ENCODE measurements at regions not wholly inside any gene's neighbourhood (a gene's known extent, or its start where the extent isn't known, plus 50 kb on each side); places are given as distances from the start of the nearest gene placed in this dataset.

DNA sequence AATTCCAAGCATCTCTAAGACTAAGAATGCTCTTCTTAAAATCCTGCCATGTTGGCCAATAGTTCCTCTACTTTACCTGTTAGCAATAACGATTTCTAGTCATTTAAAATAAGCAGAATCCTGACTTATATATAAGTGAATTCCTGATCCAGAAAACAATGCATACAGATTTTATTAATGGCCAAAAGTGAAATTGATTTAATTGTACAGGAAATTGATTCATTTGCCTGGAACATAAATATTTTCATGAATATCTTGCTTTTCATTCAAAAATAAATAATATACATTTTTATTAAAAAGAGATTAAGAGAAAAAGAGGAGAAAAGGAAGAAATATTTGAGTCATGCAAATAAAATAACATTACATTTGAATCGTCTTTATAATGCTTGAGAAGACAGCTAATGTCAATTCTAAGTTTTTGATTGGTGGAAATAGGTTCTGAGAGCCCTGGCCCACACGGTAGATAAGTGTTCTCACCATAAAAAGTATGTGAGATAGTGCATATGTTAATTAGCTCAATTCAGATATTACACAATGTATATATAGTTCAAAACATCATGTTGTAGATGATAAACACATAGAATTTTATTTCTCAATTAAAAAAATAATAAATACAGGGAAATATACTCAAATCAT is 323.2 kb upstream of the MIR17HG start:
- no peak for TF ChIP-seq TAF1 (IDR thresholded peaks at IDR 0.05; ENCODE audit: borderline replicate concordance, low read depth, low read length)
- no peak for FAIRE-seq
- DNase-seq (ENCODE audit: insufficient read length): no peak

DNA sequence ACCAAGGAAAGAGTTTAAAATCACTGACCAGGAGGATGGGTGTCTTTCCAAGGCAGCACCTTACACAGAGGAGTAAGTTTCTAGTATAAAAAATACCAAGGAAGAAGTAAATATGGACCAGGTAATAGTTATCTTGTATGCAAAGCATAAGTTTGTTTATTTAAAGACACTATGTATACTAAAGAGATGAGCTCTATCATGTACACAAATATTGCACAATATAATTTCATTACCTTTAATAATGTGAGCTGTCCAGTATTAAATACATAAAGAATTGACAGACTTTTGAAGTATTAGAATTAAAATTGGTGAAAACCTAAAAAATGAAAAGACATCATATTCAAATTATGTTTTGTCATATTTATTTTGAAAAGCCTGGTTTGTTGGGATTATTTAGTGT is 322.0 kb upstream of the MIR17HG start:
- no peak for DNase-seq (ENCODE audit: insufficient read length)
- no peak for FAIRE-seq
- TF ChIP-seq POLR2AphosphoS5 (IDR thresholded peaks at IDR 0.05; ENCODE audit: low read depth, low read length) (no peak), POLR2A (IDR thresholded peaks at IDR 0.05; ENCODE audit: low read depth, low read length) (no peak), TAF1 (IDR thresholded peaks at IDR 0.05; ENCODE audit: borderline replicate concordance, low read depth, low read length) (no peak)

DNA sequence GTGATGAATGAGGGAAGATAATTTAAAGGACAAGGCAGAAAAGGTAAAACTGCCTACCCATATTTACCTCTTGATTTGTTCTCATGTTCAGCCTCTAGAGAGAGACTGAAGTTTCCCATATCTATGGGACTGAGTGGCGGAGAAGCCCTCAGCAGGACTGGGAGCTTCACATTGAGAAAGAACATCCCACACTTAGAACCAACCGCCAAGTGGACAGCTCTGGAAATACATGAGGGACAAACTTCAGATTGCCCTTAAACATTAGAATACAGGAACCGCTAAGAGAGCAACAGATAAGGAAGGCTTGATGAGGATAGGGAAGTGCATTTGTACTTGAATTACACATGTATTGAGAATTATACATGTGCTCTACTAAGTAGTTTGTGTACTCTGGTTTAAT is 316.0 kb upstream of the MIR17HG start:
- TF ChIP-seq POLR2AphosphoS5 (IDR thresholded peaks at IDR 0.05; ENCODE audit: low read depth, low read length) (no peak), POLR2A (IDR thresholded peaks at IDR 0.05; ENCODE audit: low read depth, low read length) (no peak), TAF1 (IDR thresholded peaks at IDR 0.05; ENCODE audit: borderline replicate concordance, low read depth, low read length) (no peak)
- DNase-seq (ENCODE audit: insufficient read length) (no peak), FAIRE-seq (no peak)

DNA sequence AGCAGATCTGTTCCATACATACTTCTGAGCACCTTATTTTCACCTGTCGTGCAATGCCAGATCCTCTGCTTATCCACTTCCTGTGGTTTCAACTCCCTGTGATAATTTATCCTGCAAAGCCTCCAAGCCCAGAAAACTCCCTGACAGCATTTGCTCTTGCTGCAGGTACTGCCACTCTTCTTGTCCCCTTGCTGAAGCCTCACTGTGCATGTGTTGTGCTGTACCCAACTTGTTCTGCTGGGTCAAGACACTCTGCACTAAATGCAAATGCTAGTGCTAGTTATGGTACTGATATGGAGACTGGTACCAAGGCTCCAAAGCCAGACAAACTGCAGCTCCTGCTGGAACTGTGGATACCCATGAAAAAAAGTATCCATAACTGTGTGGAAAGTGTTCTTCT is 315.4 kb upstream of the MIR17HG start:
- DNase-seq (ENCODE audit: insufficient read length) (no peak), FAIRE-seq (no peak)
- TF ChIP-seq TAF1 (IDR thresholded peaks at IDR 0.05; ENCODE audit: borderline replicate concordance, low read depth, low read length): no peak
- no peak for TF ChIP-seq POLR2AphosphoS5 (IDR thresholded peaks at IDR 0.05; ENCODE audit: low read depth, low read length)
- no peak for TF ChIP-seq POLR2A (IDR thresholded peaks at IDR 0.05; ENCODE audit: low read depth, low read length)

DNA sequence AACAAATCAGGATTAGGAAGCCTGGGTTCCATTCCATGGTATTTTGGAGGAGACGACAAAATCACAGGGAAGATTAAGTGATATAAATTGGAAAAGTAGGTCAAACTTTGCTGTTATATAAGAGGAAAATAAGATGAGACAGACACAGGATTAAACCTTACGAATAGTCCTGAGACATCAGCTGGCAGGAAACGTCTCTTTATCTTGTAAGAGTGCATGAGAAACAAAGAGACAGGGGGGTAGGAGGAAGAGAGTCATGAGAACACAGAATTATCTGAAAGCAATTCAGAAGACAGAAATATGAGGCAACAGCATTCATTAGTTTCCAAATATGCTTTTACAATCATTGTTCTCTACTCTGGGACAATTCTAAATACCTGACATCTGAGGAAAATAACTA is 310.6 kb upstream of the MIR17HG start:
- FAIRE-seq: no peak
- TF ChIP-seq TAF1 (IDR thresholded peaks at IDR 0.05; ENCODE audit: borderline replicate concordance, low read depth, low read length): no peak
- no peak for TF ChIP-seq POLR2A (IDR thresholded peaks at IDR 0.05; ENCODE audit: low read depth, low read length)
- TF ChIP-seq POLR2AphosphoS5 (IDR thresholded peaks at IDR 0.05; ENCODE audit: low read depth, low read length): no peak

DNA sequence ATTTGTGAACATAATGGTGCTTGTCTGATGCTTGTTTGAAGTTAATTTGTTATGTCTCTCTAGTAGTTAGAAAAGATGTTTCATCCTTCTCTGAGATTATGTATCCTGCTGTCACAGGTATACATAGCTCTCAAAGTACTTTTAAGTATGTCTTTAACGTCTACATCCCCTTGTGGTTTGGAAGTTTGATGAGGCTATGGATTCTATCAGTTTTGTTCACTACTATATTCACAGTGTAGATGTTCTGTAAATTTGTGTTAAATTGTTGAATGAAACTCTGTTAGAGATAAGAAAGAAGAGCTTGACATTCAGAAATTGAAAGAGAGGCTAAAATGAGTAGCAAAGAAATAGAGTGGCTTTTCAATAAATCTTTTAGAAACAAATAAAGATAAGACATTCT is 304.6 kb upstream of the MIR17HG start:
- TF ChIP-seq POLR2AphosphoS5 (IDR thresholded peaks at IDR 0.05; ENCODE audit: low read depth, low read length): no peak
- TF ChIP-seq TAF1 (IDR thresholded peaks at IDR 0.05; ENCODE audit: borderline replicate concordance, low read depth, low read length): no peak
- no peak for TF ChIP-seq POLR2A (IDR thresholded peaks at IDR 0.05; ENCODE audit: low read depth, low read length)
- no peak for DNase-seq (ENCODE audit: insufficient read length)
- FAIRE-seq: no peak

More for the DNA sequence above, 310.6 kb upstream of the MIR17HG start:
- DNase-seq (ENCODE audit: insufficient read length): no peak

DNA sequence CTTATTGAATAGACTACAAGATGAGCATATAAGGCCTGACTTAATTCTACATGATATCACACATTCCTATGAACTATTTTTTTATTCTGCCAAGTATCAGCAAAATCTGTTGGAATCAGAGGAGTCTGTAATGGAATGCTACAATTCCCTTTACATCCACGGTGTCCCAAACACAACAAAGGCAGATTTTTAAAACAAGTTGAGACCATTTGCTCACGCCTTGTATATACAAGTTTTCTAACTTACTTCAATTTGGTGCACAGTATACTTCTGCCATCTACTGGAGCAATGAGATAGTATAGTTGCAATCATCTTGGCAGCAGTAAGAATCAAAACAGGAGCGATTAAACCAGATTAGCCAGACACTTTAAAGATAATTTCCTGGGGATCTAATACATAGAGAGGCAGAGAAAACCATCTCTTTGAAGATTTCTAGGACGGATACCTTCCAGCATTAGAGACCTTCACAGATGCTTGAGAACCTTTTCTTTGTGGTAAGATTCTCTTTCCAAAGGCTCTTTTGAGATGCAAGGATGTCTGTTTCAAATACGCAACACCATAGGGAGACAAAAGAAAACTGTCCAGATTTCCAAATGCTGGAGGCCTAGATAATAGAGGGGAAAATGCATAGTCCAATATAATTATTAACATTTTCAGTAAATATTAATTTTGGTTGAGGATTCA is 302.0 kb upstream of the MIR17HG start:
- FAIRE-seq: peak; percentile 54
- TF ChIP-seq POLR2A (IDR thresholded peaks at IDR 0.05; ENCODE audit: low read depth, low read length): no peak
- no peak for DNase-seq (ENCODE audit: insufficient read length)

DNA sequence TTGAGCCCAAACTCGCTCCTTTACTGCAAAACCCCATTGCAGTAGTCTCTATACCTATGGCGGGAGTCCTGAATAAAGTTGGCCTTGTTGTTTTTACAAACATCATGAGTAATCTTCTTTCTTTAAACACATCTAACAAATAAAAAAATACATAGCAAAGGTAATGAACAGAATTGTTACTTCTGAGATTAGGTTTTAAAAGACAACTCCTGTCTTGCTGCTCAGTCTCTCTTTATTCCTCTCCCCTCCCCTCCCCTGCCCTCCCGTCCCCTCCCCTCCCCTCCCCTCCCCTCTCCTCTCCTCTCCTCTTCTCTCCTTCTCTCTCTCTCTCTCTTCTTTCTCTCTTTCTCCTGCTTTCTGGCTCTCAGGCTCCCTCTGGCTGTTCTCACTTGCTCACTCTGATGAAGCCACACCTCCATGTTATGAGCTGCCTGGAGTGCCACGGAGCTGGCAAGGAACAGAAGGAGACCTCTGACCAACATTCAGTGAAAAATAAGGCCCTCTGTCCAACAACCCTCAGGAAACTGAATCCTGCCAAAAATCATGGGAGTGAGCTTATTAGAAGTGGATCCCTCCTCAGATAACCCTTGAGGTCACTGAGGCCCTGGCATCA is 300.7 kb upstream of the MIR17HG start:
- no peak for FAIRE-seq

DNA sequence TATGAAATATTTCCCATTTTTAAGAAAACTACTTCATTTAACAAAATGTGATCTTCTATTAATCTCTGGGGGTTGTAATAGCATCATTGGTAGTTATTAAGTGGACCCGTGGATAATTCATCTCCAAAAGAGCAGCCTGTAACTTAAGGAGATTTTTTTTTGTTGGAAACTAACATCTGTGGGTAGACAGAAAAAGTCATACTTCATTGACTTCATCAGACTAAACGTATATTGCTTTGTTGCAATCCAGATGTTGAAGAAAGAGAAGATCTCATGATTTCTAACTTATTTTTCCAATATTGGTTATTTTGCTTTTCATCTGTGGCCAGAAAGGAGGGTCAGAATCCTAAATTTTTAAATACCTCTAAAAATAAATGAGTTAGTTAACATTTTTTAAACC is 296.5 kb upstream of the MIR17HG start:
- FAIRE-seq: no peak
- TF ChIP-seq TAF1 (IDR thresholded peaks at IDR 0.05; ENCODE audit: borderline replicate concordance, low read depth, low read length) (no peak), POLR2AphosphoS5 (IDR thresholded peaks at IDR 0.05; ENCODE audit: low read depth, low read length) (no peak), POLR2A (IDR thresholded peaks at IDR 0.05; ENCODE audit: low read depth, low read length) (no peak)
- no peak for DNase-seq (ENCODE audit: insufficient read length)

More for the DNA sequence above, 300.7 kb upstream of the MIR17HG start:
- no peak for DNase-seq (ENCODE audit: insufficient read length)
- TF ChIP-seq POLR2AphosphoS5 (IDR thresholded peaks at IDR 0.05; ENCODE audit: low read depth, low read length): no peak
- no peak for TF ChIP-seq TAF1 (IDR thresholded peaks at IDR 0.05; ENCODE audit: borderline replicate concordance, low read depth, low read length)
- no peak for TF ChIP-seq POLR2A (IDR thresholded peaks at IDR 0.05; ENCODE audit: low read depth, low read length)

DNA sequence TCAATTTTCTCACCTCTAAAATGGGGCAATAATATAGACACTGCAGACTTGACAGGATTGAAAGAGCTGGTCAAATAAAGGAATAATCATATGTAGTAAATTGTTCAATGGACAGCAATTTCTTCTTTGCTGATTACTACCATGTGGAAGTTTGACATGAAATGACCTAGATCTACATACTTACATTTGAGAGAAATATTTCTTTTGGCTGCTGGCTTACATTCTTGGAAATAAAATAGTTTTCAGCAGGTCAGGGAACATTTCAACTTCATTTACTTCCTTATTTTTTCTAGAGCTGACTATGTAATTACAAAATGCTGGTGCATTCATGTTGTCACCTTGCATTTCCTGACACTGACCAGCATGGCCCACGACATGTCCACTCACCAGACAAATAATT is 294.6 kb upstream of the MIR17HG start:
- FAIRE-seq (peak; percentile 17), DNase-seq (ENCODE audit: insufficient read length) (no peak)
- TF ChIP-seq POLR2A (IDR thresholded peaks at IDR 0.05; ENCODE audit: low read depth, low read length) (no peak), TAF1 (IDR thresholded peaks at IDR 0.05; ENCODE audit: borderline replicate concordance, low read depth, low read length) (no peak), POLR2AphosphoS5 (IDR thresholded peaks at IDR 0.05; ENCODE audit: low read depth, low read length) (no peak)

DNA sequence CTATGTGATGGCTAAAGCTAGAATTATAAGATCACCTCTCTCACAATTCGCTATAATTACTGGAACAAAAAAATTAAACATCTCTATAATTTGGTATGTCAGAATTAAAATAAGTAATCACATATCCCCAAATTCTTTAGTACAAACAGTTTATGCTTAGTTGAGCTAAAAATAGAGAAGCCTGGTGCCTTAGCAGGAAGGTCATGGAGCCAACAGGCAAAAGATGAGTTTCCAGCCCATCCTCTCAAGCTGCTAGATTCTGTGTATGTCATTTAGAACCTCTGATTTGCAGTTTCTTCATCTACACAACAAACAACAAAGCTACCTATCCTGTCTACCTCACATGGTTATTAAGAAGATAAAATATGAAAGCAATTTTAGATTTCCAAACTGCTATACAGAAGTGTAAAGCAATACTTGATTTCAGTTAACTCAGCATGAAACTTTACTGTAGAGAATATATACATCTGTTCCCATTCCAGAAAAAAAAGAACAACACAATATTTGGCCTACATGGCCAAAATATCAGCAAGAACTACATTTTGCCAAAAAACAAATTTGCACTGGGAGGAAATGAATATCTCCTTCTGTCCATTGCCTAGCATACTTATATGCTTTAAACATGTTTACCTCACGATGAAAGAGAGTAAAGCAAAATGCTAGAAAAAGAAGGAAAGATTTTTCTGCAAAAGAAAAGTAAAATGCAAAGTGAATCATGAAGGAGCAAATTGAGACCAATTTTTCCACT is 294.0 kb upstream of the MIR17HG start:
- TF ChIP-seq POLR2AphosphoS5 (IDR thresholded peaks at IDR 0.05; ENCODE audit: low read depth, low read length) (no peak), POLR2A (IDR thresholded peaks at IDR 0.05; ENCODE audit: low read depth, low read length) (no peak), TAF1 (IDR thresholded peaks at IDR 0.05; ENCODE audit: borderline replicate concordance, low read depth, low read length) (no peak)
- FAIRE-seq: peak; percentile 30

More for the DNA sequence above, 294.0 kb upstream of the MIR17HG start:
- no peak for DNase-seq (ENCODE audit: insufficient read length)

Measured in GM12892 (cell line).